AG04450 (cell line): ENCODE measurements at regions not wholly inside any gene's neighbourhood (a gene's known extent, or its start where the extent isn't known, plus 50 kb on each side); places are given as distances from the start of the nearest gene placed in this dataset.

ENCODE experiments used
- CTCF ChIA-PET: fragments of 300-600, 350-600 bp; formaldehyde crosslinking; extraction: SDS; loops from one replicate; lab custom pipeline; 2022; ENCODE audit warnings: antibody characterized with exemption, inconsistent platforms; lab: Charles Lee
- POLR2A ChIA-PET: fragments of 350-600 bp; formaldehyde crosslinking; extraction: SDS; loops from one replicate; lab custom pipeline; 2021; ENCODE audit warnings: antibody characterized with exemption, inconsistent platforms; lab: Yijun Ruan, JAX
- DNase-seq: peaks from one replicate; pipeline ENCODE4 v3.0.0-alpha.2; 2011; ENCODE audit warnings: low read depth, low spot score
- H3K27ac ChIP-seq: one replicate; pipeline ENCODE4 v1.5.1; 2012; ENCODE audit warnings: low read depth, low read length, control low read depth
- H3K27me3 ChIP-seq: one replicate; pipeline ENCODE4 v1.6.0; 2012; ENCODE audit warnings: low read length; ENCODE audit not compliant: control insufficient read depth, insufficient read depth
- H3K4me3 ChIP-seq: 2 replicates; pipeline ENCODE4 v1.5.1; 2011; ENCODE audit warnings: mild to moderate bottlenecking, low read depth, low read length, control low read depth
- H3K9me3 ChIP-seq: 2 replicates; pipeline ENCODE4 v1.5.1; 2012; ENCODE audit warnings: low read length; ENCODE audit not compliant: control insufficient read depth, insufficient read depth
- TF ChIP-seq, protein P1 (sequence below): IDR thresholded peaks from 2 replicates; pipeline ENCODE4 v1.5.1; 2011; ENCODE audit warnings: low read depth, low read length, control low read depth, inconsistent platforms

DNA sequence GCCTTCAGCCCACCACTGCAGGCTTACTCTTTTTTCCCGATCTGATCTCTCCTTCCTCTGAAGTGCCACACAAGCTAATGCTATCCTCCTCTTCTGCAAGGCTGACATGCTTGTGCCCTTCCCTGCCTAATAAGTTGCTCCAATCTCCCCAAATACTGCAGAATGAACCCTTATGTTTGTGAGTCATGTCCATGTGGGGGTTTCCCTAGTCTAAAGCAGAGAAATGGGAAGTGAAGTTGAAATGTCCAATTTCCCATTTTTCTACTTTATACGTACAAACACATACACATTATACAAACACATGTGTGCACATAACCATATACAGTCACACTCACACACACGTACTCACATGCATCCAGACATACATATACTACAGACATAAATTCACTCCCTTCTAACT is 288.1 kb upstream of the CELF4 start:
- ChIA-PET POLR2A (no interaction called here), CTCF (no interaction called here)
- no peak overlapping the region for H3K27ac ChIP-seq
- H3K27me3 ChIP-seq = no peaks in the 10 kb centered on the region
- H3K4me3 ChIP-seq = no peak overlapping the region
- H3K9me3 ChIP-seq = peaks cover 10% of the 10 kb centered on the region; the same call in 1 of the 2 replicates
- no peak for DNase-seq
- TF ChIP-seq, protein P1, sequence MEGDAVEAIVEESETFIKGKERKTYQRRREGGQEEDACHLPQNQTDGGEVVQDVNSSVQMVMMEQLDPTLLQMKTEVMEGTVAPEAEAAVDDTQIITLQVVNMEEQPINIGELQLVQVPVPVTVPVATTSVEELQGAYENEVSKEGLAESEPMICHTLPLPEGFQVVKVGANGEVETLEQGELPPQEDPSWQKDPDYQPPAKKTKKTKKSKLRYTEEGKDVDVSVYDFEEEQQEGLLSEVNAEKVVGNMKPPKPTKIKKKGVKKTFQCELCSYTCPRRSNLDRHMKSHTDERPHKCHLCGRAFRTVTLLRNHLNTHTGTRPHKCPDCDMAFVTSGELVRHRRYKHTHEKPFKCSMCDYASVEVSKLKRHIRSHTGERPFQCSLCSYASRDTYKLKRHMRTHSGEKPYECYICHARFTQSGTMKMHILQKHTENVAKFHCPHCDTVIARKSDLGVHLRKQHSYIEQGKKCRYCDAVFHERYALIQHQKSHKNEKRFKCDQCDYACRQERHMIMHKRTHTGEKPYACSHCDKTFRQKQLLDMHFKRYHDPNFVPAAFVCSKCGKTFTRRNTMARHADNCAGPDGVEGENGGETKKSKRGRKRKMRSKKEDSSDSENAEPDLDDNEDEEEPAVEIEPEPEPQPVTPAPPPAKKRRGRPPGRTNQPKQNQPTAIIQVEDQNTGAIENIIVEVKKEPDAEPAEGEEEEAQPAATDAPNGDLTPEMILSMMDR = no peak

DNA sequence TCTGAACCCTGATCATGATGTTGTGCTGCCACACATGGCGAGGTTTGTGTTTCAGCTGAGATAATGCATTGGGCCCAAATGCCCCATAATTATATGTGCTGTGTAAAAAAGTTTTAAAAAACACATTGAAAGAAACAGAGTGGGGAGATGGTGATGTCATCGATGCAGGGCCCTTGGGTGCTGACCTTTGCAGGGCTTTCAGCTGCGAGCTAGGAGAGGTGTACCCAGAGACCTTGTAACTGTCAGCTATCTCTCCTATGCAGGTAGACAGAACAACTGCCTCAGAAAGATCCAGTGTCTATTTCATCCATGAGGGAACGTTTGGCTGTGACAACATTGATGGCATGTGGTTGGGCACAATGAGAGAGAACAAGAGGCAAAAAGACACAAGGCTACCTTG is 286.9 kb upstream of the CELF4 start:
- no peak overlapping the region for H3K27ac ChIP-seq
- ChIA-PET CTCF (no interaction called here), POLR2A (no interaction called here)
- no peaks in the 10 kb centered on the region for H3K27me3 ChIP-seq
- TF ChIP-seq, protein P1 = no peak
- no peak for DNase-seq
- H3K4me3 ChIP-seq = no peak overlapping the region
- peaks cover 12% of the 10 kb centered on the region; the same call in 1 of the 2 replicates for H3K9me3 ChIP-seq

DNA sequence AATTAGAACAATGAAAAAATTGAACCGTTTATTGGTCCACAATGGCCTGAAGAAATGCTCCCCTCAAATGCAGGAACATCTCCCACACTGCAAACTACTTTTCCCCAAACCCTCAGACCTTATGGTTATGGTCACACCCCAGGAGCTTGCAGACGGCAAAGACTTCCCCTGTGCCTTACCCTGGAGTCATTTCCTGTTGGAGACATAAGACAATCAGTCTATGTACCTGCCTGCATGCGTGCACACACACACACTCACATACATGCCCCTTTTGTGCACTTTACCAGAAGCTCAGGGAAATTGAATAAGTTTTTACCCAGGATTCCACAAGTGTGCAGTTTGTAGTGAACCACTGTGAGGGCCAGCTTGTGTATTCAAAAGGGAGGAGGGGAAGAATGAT is 281.9 kb upstream of the CELF4 start:
- H3K27ac ChIP-seq = no peak overlapping the region
- TF ChIP-seq, protein P1 = no peak
- no peaks in the 10 kb centered on the region for H3K27me3 ChIP-seq
- ChIA-PET CTCF (no interaction called here), POLR2A (no interaction called here)
- H3K9me3 ChIP-seq = peaks cover 19% of the 10 kb centered on the region
- H3K4me3 ChIP-seq = no peak overlapping the region
- DNase-seq = no peak

DNA sequence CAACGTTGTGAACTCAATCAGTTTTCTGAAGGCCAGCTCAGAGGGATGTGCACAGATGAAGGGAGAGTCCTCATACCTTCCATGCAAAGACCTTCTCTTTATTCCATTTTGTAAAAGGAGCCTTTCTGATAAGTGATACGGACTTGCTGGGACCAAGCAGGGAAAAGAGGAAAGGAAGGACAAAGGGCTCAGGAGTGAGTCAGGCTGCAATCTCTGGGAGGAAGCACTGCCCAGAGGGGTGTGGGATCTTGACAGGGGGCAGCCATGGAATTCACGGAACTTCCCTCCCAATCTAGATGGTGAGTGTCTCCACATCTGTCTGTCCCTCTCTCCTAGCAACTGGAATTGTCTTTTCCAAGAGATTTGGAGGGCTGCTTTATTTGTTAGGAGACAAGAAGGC is 281.4 kb upstream of the CELF4 start:
- Histone ChIP-seq H3K9me3 (peaks cover 16% of the 10 kb centered on the region), H3K27me3 (no peaks in the 10 kb centered on the region), H3K4me3 (no peak overlapping the region), H3K27ac (no peak overlapping the region)
- ChIA-PET CTCF (no interaction called here), POLR2A (no interaction called here)
- TF ChIP-seq, protein P1 = no peak
- DNase-seq = no peak

DNA sequence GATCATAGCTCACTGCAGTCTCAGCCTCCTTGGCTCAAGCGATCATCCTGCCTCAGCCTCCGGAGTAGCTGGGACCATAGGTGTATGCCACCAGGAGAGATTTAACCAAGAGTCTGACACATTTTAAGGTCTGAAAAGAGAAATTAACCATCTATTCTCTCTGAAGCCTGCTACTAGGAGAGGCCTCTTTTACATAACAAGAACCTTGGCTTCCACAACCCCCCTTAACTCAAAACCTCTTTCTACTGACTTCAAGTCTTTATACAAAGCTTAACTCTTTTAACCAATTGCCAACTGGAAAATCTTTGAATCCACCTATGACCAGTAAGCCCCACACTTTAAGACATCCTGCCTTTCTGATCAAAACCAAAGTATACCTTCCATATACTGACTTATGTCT is 279.9 kb upstream of the CELF4 start:
- TF ChIP-seq, protein P1 = no peak
- H3K4me3 ChIP-seq = no peak overlapping the region
- H3K27ac ChIP-seq = no peak overlapping the region
- H3K9me3 ChIP-seq = peaks cover 16% of the 10 kb centered on the region
- DNase-seq = no peak
- no peaks in the 10 kb centered on the region for H3K27me3 ChIP-seq
- ChIA-PET CTCF (no interaction called here), POLR2A (no interaction called here)
